Right ventricle myocardium superior (tissue), 1 donor: ENCODE measurements at regions not wholly inside any gene's neighbourhood (a gene's known extent, or its start where the extent isn't known, plus 50 kb on each side); places are given as distances from the start of the nearest gene placed in this dataset.
"Not testable (repeated sequence)": the region's sequence is repeated elsewhere in the genome, so short reads cannot be mapped to it uniquely, and the experiment has no call there.

ENCODE experiments used
- ATAC-seq: fragments of 200-7000 bp; cut with Tn5 transposase; one replicate; pipeline ENCODE4 v1.9.1; 2020; ENCODE audit warnings: mild to moderate bottlenecking; ENCODE audit not compliant: poor library complexity
- DNase-seq: peaks from one replicate; pipeline ENCODE4 v3.0.0-alpha.2; 2020
- intact Hi-C: fragments of 100-400 bp; cut with DNase I; formaldehyde crosslinking; loops from one replicate; pipeline ENCODE4 v1.11.2; 2022
- donor health status: DM: no; HTN: yes; CAD: no; lungs with severe emphysema.

DNA sequence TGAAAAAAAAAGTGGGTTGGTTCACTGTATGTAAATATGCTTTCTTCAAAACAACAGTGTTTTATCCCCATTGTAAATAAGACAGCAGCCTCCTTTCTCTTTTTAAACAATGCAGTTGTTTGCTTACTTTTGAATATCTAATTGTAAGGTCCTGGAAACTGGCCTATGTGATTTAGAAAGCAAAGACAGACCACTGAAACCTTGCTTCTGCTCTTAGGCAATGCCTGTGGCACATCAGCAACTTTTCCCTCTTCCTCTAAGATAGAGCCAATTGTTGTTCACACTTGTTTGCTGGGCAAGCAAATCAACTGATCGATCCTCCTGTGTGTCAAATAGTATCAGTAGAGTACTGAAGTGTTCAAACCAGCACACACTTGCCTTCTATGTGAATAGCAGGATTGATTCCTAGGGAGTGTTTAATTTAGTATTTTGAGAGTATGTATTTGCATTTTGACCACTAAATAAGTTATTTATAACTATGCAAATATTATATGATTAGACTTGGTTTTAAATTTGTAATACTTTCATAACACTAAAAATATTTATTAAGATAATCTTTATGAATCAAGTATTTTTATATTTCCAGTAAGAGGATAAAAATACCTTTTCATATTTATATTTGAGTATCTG lies 55.4 kb upstream of the GRPR start:
- no peak for DNase-seq
- no peak for ATAC-seq
- intact Hi-C loops, result no loop called here

DNA sequence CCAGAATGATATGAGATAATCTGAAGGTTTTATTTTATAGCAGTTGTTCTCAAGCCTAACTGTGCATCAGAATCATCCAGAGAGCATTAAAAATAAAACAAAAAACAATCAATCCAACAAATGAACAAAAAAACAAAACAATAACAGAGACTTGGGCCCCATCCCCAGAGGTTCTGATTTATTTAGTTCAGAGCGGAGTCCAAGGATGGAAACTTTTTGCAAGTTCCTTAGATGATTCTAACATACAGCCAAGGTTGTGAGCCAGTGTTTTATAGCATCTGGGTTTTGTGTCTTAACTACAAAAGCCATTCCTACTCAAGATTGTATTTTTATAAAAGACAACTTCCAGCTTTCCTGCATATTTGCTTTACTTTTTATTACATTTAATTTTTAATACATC lies 59.4 kb upstream of the GRPR start:
- DNase-seq (no peak), ATAC-seq (no peak)
- intact Hi-C loops, result no loop called here

DNA sequence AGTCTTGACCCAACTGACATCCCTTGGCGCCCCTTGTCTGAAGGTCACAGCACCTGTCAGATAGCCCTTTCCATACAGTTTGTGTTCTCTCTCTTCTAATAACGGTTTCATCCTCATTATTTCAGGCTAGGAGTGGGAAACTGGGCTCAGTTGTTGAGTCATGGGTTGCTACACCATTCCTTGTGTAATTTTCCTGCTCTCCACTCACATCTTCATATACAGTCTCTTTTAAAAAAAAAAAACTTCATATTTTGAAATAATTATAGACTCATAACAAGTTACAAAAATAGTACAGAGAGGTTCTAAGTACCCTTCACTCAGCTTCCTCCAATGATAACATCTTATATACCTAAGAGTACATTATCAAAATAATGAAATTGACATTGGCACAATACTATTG lies 60.2 kb upstream of the GRPR start:
- no peak for DNase-seq
- no peak for ATAC-seq
- intact Hi-C loops, result no loop called here

DNA sequence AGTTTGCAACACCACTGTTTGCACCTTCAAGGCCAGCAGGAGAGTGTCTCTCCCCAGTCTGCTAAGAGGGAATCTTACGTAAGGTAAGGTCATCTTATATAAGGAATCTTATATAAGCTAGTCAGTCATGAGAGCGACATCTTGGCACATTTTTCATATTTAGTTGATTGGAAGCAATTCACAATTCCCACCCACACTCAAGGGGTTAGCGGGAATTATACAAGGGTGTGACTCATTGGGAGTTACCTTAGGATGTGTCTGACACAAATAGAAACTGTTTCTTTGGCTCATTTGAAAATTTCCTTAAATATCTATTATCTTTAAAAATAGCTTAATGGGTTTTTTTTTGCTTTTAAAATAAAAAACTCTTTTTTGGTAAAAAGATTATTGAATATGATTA lies 62.1 kb upstream of the GRPR start:
- no peak for DNase-seq
- intact Hi-C loops, result no loop called here
- no peak for ATAC-seq

DNA sequence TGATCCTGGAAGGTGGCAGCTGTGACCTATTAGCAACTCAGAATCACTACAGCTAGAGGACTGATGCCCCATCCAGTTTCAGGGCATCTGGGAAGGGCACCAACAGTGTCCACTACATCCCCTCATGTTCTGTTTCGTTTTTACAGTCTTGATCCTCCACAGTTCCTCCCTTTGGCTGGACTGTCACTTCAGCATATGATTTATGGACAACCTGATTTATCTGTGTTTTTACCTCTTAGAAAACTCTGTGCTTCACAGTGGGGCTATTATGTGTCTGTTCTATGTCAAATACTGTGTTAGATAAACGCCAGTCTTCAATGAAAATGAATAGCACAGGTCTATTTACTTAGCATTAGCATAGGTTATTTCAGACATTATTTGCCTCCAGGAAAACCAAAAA lies 63.1 kb upstream of the GRPR start:
- intact Hi-C loops, result no loop called here
- ATAC-seq, result no peak
- no peak for DNase-seq

DNA sequence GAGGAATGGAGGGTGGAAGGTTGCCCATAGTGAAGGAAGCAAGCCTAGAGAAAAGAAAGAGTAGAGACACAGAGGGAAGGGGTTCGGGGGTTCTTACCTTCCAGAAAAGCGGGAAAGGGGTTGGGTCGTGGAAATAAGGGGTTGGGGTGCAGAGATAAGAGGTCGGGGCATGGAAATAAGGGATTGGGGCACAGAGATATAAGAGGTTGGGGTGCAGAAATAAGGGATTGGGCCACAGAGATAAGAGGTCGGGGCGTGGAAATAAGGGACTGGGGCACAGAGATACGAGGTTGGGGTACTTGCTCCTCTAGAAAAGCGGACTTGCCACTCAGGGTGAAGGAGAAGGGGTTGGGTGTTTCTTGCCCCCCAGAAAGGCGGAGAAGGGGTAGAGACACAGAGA lies 74.2 kb upstream of the GRPR start:
- intact Hi-C loops, DNase-seq, ATAC-seq: not testable (repeated sequence)

DNA sequence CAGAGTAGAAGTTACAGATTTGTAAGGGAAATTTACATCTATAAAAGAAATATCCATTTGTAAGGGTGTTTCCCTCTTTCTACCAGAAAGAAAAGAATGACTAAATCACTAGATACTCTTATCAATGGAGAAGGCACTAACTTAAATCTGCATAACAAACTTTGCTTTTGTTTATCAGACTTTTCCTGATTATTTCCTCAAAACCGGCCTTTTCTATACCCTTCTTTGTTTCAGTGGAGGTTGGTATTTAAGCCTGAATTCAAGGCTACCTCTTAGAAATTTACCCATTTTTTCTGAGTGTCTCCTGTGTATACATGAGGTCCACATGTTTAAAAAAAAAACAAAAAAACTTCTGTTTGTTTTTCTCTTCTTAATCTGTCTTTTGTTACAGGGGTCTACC lies 80.4 kb upstream of the GRPR start:
- intact Hi-C loops, result no loop called here
- DNase-seq (no peak), ATAC-seq (no peak)

DNA sequence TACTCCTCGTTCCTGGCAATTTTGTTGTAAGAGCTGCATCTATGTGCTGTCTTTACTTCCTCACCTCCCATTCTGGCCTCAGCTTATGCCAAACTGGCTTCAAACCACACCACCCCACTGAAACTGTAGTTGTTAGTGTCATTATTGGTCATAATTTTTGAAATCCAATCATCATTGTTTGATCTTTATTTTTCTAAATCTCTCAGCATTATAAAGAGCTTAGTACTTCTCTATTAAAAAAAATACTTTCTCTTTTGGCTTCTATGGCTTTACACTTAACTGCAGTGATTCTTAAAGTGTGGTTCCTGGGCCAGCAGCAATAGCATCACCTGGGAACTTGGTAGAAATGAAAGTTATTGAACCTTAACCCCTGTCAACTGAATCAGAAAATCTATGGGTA lies 83.5 kb upstream of the GRPR start:
- intact Hi-C loops, result no loop called here
- no peak for ATAC-seq

DNA sequence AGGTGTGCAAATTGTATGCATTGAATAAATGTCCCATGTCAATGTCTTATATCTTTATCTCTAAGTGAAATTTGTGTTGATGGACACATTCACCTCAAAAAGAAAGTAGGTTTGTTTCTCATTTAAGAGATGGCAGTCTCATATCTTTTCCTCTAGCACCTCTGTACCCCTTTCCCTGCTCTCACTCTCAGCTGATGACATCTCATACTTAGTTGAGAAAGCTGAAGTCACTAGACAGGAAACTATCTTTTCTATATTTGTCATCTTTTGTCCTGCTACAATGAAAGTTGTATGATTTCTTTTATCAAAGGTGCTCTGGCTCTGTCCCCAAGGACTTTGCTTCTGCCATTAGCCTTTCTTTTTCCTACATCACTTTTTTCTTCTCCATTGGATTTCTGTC lies 84.0 kb upstream of the GRPR start:
- no peak for DNase-seq
- intact Hi-C loops, result no loop called here
- no peak for ATAC-seq

More for the DNA sequence above, 83.5 kb upstream of the GRPR start:
- DNase-seq, result no peak

DNA sequence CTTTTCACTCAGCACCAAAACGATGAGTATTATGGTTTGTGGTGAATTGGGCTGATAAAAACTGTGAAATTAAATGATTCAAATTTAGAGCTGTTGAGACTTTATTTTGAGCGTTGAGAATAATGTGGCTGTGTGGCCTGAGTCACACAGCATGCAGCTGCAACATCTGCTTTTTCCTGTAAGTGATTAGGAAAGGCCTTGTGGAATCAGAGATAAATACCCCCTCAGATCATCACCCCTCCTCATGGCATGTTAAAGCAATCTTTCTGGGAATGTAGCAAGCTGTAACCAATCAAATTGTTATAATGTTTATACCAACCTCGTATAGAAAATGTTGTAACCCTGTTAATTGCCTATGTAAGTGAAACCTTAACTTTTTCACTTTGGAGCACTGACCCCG lies 90.0 kb upstream of the GRPR start:
- ATAC-seq (no peak), DNase-seq (no peak)
- intact Hi-C loops, result no loop called here

DNA sequence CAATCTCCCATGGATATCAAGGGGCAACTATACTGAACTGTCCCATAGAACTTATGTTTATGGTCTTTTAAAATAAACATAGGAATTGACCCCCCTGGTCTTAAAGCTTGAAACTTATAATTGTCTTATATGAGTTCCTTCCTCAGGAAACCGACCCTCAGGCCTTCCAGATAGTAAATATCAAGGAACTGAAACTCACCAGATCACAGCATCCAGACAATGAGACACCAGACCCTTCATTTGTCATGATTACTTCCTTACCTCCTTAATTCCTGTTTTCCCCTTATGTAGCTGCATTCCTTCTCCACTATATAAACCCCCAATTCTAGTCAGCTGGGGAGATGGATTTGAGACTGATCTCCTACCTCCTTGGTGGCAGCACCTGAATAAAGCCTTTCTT lies 94.8 kb upstream of the GRPR start:
- DNase-seq (no peak), ATAC-seq (no peak)
- intact Hi-C loops, result no loop called here

DNA sequence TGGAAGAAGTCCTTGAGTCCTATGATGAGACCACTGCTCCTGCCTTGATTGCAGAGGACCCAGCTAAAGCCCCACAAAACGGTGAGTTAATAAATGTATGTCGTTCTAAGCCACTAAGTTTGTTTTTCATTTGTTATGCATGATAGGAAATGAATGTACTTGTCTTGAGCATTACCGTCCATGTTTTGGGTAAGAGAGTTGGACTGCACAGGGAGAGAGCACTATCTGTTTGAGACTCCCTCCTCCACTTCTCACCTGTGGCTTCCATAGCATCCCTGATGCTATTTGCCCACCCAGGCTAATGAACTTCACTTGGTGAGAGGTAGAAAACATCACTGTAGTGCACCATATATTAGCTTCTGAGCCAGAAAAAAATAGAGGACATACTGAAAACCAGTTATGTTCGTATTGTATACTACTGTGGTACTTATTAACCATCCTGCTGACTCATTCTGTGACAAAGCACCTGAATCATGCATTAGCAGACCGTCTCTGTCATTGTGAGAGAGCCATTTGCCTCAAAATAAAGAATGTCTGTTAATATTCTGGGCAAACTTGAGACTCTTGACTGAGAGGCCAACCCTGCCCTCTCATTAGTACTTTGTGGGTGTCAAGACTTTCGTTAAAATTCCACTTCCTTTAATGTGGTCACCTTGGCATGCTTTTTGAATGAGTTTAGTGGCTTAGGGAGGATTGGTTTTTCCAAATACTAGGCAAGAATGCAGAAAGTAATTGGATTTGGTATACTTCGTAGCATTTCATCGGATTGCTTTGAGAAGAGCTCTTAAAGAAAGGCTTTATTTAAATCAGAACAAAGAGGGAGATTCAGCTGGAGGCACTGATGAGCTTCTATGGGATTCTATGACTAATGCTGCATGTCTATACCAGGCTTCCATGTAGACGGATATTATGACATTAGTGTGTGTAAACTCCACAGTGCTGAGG lies 99.3 kb upstream of the GRPR start:
- no peak for ATAC-seq
- intact Hi-C loops, result no loop called here
- no peak for DNase-seq

DNA sequence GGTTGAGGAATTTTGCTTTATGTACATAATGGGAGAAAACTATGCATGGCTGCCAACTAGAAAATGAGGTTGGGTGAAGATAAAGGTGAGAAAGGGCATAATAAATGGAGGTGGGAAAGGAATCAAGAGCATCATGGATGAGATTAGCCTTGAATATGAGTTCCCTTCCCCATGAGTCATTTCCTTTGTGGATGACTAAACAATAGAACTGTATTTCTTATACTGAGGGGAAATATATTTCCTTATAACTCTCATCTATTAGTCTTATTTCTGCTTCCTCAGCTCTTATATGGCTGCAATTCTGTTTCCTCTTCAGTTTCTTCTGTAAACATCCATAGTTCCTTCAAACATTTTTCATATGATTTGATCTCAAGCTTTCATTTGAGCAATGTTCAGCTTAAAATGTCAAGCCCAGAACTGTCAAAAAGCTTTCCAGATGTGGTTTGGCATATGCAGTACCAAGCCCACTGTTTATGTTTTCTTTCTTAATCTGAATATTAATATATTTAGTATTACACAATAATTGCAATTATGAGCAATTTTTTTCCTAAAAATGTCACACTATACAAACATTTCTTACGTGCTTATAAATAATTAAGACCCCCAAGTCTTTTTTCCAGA lies 100.7 kb upstream of the GRPR start:
- intact Hi-C loops, result no loop called here
- no peak for DNase-seq
- ATAC-seq, result no peak

DNA sequence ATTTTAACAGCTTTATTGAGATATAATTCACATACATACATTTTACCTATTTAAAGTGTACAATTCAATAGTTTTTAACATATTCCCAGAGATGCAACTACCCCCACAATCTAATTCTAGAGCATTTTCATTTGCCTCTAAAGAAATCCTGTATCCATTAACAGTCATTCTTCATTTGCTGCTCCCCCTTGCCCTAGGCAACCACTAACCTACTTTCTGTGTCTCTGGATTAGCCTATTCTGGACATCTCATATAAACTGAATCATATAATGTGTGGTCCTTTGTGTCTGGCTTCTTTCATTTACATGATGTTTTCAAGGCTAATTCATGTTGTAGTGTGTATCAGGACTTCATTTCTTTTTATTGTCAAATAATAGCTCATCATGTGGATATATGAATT lies 105.1 kb upstream of the GRPR start:
- no peak for DNase-seq
- intact Hi-C loops, result no loop called here
- ATAC-seq, result no peak

DNA sequence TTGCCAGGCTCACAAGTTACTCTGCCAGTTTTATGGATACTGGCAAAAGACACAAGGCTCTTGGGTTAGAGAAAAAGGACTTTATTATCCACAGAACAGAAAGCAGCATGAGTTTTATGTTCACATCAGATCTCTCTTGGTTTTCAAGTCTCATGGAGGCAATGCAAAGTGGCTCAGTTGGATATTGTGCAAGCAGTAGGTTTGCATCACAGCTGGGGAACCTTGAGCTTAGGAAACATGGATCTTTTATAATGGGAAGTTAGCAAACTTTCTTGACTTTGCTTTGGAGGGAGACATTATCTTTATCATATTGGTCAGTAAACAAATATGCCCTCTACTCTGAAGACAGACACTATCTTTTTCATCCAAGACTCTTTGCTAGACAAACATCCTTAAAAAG lies 109.2 kb upstream of the GRPR start:
- ATAC-seq (no peak), DNase-seq (no peak)

DNA sequence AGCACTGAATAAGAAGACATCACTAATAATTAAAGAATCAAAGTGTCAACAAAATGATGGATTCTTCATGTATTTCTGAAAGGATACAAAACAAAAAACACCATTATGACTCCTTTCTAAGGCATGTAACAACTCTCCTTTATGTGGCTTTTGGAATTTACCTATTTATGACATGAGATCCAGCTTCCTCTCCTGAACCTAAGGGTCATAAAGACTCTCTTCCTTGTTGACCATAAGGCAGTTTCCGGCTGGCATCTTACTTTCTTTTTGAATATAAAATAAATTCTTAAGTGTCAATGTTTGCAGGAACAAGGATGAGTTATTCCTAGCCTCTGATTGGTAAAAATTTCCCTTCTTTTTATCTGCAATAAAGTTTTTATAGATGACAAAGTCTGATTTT lies 111.1 kb upstream of the GRPR start:
- DNase-seq (no peak), ATAC-seq (no peak)
- intact Hi-C loops, result no loop called here

More for the DNA sequence above, 109.2 kb upstream of the GRPR start:
- intact Hi-C loops, result no loop called here

DNA sequence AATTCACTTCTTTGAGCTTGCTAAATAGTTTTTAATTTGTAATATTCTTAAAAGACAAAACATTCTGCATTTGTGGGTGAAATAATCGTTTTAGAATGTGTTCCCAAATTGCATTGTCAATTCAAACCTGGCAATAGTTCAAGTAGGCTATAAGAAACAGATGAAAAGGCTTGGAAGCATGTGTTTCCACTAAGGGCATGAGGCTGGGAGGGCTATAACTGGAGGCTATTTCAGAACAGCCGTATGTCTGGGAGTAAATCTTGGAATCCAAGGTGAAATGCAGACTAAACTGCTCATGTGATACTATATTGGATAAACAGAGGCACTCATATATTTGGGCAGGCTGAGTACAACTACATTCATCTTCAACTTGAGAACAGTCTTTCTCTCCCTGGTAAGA lies 117.4 kb upstream of the GRPR start:
- DNase-seq (no peak), ATAC-seq (no peak)
- intact Hi-C loops, result no loop called here

DNA sequence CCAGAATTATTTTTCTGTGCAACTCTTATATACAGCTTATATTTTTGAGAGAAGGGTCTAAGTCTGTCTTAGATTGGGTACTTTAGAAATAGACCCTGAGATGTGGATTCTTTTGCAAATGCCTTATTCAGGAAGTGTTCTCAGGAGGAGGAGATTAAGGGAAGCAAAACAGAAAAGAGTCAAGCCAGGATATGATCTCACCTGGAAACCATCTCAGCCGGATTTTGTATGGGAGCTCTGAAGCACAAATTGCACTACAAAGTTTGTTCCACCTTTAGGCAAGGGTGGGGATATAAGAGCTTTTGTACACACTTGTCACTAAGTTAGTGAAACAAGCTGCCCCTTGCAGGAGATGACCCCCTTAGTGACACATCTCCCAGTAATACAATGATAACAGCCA lies 121.2 kb upstream of the GRPR start:
- intact Hi-C loops, result no loop called here
- DNase-seq (no peak), ATAC-seq (no peak)

DNA sequence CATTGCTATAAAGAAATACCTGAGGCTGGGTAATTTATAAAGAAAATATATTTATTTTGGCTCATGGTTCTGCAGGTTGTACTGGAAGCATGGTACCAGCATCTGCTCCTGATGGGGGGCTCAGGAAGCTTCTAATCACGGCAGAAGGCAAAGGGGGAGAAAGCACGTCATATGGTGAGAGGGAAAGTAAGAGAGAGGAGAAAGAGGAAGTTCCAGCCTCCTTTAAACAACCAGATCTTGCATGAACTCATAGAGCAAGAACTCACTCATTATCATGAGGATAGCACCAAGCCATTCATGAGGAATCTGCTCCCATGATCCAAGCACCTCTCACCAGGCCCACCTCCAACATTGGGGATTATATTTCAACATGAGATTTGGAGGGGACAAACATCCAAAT lies 125.0 kb upstream of the GRPR start:
- intact Hi-C loops, result no loop called here
- ATAC-seq (no peak), DNase-seq (no peak)

DNA sequence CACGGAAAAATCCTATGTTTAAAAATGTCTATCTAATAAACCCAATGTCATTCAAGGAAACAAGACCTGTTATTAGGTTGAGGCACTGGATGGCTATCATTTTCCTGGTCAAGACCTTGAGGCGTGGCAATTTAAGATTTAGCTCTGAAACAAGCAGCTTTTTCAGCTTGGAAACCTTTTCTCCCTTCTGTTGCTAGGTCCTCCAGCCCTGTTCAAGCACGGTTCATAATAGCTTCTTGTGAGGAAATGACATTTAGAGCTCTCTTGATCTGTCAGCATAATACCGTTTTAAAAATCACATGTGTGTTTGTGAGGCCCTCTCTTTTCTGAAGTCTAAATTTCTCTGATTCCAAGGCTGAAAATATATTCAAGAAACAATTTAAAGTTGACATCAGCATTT lies 133.6 kb upstream of the GRPR start:
- DNase-seq (no peak), ATAC-seq (no peak)
- intact Hi-C loops, result no loop called here
